ENCODE measurements at regions not wholly inside any gene's neighbourhood (a gene's known extent, or its start where the extent isn't known, plus 50 kb on each side); places are given as distances from the start of the nearest gene placed in this dataset.

DNA sequence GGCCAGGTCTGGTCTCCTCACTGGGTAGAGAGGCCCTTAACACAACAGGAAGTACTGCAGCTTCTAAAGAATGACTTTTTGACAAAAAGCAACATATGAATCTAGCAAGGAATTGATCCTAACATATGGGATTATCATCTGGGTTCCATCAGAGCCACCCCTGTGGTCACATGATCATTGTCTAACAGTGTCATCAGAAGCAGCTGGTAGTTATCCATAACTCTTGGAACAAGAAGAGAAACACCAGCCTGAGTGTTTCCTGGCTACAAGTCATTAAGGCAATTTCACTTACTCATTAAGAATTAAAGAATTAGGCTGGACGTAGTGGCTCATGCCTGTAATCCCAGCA, 219.3 kb upstream of the ARID1B start:
- H3K27ac ChIP-seq (ENCODE audit: low read depth, low read length) = no peak overlapping the region
- 85 to 94% (median 92%) methylated on average over 1 of the region's 1 CpG for WGBS, 3 donors

DNA sequence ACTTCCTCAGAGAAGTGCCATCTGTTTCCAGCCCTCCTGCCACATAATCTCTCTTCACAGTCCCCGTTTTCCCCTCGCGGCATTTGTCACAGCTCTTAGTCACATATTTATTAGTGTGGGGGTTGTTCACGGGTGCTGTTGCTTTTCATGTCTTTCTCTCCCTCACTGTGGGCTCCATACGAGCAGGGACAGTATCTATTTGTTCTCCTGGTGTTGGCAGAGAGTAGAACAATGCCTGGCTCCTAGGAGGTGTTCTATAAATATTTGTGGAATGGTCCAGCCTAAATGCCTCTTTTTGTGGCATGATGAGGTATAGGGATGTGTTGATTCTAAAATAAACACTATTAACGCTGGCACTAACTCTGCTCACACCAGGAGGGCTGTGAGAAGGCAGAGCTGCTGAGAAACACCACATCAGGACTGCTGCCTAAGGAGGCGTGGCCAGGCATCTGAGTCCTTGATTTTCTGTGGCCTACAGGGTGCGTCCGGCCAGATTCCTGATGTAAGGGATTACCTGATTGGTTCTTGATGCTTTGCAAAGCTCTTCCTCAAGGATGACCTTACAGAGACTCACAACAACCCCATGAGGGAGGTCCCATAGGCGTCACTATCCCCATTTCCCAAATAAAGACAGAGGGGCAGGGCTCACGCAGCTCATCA, 219.8 kb upstream of the ARID1B start:
- WGBS, 3 donors = 35 to 45% (median 43%) methylated on average over 11 of the region's 11 CpGs
- H3K27ac ChIP-seq (ENCODE audit: low read depth, low read length) = no peak overlapping the region

DNA sequence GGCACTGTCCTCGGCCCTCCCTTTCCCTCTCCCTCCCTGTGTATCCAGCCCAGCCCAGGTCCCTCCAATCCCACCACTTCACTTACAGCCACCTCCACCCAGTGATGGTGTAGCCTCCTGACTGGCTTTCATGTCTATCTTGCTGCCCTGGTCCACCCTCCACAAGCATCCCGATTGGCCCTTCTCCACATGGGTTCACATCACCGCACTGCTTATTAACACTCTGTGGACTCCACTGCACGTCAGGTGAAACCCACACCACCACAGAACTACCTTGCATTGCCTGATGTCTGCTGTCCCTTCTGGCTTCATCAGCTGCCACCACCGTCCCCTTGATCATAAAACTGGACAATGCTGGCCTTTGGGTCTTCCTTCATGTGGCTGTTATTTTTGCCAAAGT, 220.4 kb upstream of the ARID1B start:
- 70 to 76% (median 76%) methylated on average over 4 to 5 of the region's 5 CpGs for WGBS, 3 donors
- H3K27ac ChIP-seq (ENCODE audit: low read depth, low read length) = no peak overlapping the region

DNA sequence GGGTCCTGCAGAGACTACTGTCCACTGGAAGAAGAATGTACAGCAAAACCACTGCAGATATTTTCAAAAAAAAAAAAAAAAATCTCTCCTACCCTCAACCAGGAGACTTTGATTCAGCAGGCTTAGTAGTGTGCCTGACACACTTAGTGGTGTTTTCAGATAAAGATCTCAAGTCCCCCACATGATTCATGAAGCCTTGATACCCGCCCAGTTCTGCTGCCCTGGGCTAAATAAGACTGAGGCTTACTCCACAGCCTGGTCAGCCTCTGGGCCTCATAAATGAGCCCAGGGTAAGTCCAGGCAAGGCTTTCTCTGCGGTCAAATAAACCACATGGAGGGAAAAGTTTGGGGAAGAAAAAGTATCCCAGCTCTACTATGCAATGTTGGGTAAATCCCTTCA, 222.1 kb upstream of the ARID1B start:
- 84 to 90% (median 85%) methylated on average over 2 of the region's 2 CpGs for WGBS, 3 donors

DNA sequence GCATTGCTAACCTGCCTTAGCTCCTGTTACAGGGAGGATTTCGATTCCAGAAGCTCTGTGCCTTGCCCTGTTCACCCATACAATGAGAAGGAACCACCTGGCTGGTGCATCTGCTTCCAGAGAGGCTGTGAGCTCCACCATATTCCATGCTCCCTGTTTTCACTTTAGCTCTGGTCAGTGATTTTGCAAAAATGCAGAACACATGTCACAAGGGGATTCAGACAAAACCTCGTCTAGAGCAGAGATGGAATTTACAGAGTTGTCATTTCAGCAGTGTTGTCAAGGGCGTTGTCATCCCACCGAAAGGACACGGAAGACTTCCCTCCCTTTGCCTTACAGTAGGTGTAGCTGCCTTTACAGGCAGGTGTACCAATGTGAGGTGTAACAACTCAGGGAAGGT, 223.0 kb upstream of the ARID1B start:
- no peak overlapping the region for H3K27ac ChIP-seq (ENCODE audit: low read depth, low read length)
- WGBS, 3 donors = 58 to 64% (median 62%) methylated on average over 5 of the region's 5 CpGs

More for the DNA sequence above, 222.1 kb upstream of the ARID1B start:
- H3K27ac ChIP-seq (ENCODE audit: low read depth, low read length) = no peak overlapping the region

DNA sequence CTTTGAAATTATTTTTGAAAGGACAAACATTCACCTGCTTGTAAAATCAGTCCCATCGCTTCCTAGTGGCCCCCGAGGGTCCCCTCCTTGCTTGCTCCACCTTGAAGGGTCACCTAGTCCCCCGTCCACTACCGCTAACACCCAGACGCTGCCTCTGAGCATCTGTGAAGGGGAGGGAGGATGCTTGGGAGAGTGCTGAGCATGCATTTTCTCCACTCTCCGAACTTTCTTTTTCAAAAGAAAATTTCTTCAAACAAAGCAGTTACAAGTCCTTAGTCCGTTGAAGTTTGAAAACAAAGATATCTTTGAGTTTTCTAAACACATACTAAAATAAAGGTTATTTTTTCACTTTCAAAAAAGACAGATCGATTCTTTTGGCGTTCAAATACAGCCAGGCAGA, 224.3 kb upstream of the ARID1B start:
- no peak overlapping the region for H3K27ac ChIP-seq (ENCODE audit: low read depth, low read length)
- 84 to 86% (median 85%) methylated on average over 9 of the region's 9 CpGs for WGBS, 3 donors

DNA sequence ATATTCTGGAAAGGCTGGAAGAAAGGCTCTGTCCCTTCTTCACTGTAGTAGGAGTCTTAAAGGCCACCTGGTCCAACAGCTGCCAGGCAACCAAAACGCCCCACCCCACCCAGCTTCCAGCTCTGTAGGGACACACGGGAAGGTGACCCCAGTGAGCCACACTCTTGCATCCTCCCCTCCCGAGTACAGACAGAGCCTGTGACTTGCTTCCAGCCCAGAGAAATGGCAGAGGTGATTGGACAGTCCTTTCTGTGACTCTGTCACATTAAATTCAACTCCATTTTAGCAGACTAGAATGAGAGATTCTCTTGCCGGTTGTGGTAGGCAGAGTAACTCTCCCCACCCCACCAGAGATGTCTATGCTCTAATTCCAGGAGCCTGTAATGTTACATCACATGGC, 226.2 kb upstream of the ARID1B start:
- no peak overlapping the region for H3K27ac ChIP-seq (ENCODE audit: low read depth, low read length)
- WGBS, 3 donors = 84 to 87% (median 87%) methylated on average over 4 of the region's 4 CpGs

DNA sequence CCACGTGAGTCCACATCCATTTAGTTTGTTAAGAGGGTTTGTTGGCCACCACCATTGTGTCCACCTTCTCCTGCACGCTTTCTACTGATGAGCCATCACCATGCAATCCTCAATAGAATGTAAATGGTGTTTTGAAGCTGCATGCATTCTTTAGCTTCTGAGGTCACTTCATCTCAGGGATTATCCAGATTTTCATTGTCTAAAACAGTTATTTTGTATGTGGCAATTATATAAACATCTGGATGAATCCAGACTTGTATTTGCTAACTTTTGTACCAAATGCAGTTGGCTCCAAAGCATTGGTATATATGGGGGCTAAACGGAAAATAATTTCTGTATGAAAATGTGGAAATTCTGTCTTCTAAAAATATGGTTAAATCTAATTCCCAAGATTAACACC, 231.2 kb upstream of the ARID1B start:
- H3K27ac ChIP-seq (ENCODE audit: low read depth, low read length) = no peak overlapping the region
- WGBS, 3 donors = 75 to 90% (median 82%) methylated on average over 3 of the region's 3 CpGs

DNA sequence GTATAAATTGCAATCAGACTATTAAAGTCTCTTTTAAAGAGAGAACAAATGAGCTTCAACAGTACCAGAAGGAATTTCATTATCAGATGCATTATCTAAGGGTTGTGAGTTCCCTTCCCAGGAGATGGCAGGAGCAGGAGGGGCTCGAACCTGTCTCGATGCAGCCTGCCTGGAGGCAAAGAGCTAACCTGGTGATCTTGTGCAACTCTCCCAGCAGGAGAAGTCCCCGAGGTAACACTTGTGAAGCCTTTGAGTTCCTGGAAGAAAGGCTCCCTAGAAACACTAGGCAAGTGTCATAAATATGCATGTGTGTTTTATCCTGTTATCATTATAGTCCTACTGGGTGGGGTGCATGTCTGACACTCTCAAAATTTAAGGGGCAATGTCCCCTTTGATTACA, 232.2 kb upstream of the ARID1B start:
- WGBS, 3 donors = 34 to 59% (median 59%) methylated on average over 3 of the region's 3 CpGs
- no peak overlapping the region for H3K27ac ChIP-seq (ENCODE audit: low read depth, low read length)

DNA sequence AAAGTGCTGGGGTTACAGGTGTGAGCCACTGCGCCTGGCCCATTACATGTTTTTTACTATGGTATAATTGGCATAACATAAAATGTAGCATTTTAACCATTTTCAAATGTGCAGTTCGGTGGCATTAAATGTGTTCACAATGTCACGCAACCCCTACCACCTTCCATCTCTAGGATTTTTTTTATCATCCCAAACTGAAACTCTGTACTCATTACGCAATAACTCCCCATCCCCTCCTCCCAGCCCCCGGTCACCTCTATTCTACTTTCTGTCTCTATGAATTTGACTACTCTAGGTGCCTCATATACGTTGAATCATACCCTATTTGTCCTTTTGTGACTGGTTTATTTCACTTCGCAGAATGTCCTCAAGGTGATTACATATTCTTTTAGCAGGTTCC, 233.1 kb upstream of the ARID1B start:
- H3K27ac ChIP-seq (ENCODE audit: low read depth, low read length) = no peak overlapping the region

DNA sequence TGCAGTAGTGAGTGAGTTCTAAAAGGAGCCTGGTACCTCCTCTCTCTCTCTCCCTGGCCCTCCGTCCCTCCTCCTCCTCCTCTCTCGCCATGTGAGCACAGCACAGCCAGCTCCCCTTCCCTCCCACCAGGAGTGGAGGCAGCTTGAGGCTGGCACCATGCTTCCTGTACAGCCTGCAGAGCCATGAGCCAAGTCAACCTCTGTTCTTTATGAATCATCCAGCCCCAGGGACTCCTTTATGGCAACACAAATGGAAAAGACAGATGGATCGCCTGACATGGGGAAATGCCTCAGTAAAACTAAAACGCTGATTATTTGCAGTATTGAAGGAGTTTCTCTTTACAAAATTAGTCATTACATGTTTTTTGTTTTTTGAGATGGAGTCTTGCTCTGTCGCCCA, 233.7 kb upstream of the ARID1B start:
- 67 to 79% (median 77%) methylated on average over 5 of the region's 5 CpGs for WGBS, 3 donors
- no peak overlapping the region for H3K27ac ChIP-seq (ENCODE audit: low read depth, low read length)

More for the DNA sequence above, 233.1 kb upstream of the ARID1B start:
- 87 to 95% (median 92%) methylated on average over 7 of the region's 7 CpGs for WGBS, 3 donors

DNA sequence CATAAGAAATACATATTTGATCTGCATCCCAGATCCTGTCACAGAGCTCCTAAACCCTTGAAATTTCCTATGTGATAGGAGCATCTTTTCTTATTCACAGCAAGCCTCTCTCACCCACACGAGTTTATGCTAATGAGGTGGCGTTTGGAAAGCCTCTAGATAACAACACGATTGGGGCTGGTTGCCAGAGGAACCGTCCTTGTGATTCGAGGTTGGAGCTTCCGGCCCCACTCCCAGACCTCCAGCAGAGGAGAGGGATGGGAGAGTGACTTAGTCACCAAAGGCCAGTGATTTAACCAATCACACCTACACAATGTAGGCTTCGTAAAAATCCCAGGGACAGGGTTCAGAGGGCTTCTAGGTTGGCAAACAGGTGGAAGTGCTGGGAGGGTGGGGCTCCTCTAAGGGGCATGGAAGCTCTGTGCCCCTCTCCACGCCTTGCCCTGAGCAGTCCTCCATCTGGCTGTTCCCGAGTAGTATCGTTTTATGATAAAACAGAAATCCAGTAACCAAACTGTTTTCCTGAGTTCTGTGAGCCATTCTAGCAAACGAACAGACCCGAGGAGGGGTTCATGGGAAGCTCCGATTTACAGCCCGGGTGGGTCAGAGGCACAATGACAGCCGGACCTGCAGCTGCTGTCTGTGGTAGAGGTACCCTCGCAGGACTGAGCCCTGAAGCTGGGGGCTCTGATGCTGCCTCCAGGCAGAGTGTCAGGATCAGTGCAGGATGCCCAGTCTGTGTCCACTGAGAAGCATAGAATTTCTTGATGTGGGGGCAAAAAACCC, 238.1 kb upstream of the ARID1B start:
- 51 to 76% (median 72%) methylated on average over 16 of the region's 16 CpGs for WGBS, 3 donors
- H3K27ac ChIP-seq (ENCODE audit: low read depth, low read length) = no peak overlapping the region

DNA sequence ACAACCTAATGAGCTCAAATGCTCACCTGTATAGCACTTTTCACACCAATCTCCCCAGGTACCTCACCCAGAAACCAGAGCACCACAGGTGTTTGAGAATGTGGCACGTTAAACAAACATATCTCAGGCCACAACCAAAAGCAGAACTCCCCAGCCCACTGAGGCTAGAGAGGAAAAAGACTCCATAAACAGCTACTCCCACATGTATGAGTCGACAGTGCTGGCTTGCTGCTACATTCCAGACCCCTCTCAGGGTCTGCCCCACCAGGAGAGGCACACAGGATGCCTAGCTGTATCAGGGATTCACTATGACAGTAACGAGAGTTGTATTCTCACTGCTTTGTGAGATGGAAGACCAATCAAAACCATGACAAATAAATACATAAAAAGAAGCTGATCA, 242.6 kb upstream of the ARID1B start:
- no peak overlapping the region for H3K27ac ChIP-seq (ENCODE audit: low read depth, low read length)
- 45 to 52% (median 49%) methylated on average over 3 of the region's 3 CpGs for WGBS, 3 donors

DNA sequence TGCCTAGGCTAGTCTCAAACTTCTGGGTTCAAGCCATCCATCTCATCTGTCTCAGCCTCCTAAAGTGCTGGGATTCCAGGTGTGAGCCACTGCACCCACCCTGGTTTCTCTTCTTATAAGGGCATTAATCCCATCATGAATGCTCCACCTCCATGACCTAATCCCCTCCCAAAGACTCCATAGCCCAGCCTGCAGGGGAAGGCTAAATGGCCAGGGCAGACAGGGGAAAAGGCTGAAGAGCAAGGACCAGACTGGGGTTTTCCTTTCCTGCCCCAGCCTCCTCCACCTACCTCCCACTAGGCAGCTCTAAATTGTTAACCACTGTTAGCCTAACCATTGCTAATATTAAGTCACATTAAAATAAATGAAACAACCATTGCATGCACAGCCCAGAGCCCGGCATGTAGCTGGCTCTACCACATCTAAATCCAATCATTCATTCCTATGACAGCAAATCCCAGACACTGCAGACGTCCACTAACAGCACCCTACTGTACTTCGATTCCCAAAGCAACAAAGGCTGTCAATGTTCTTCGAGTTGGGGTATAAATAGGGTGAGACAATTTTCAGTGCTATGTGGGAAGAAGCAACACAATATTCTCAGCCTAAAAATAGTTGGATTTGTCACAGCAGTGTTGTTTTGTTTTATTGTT, 243.2 kb upstream of the ARID1B start:
- H3K27ac ChIP-seq (ENCODE audit: low read depth, low read length) = no peak overlapping the region
- WGBS, 3 donors = 39 to 85% (median 84%) methylated on average over 4 of the region's 4 CpGs

DNA sequence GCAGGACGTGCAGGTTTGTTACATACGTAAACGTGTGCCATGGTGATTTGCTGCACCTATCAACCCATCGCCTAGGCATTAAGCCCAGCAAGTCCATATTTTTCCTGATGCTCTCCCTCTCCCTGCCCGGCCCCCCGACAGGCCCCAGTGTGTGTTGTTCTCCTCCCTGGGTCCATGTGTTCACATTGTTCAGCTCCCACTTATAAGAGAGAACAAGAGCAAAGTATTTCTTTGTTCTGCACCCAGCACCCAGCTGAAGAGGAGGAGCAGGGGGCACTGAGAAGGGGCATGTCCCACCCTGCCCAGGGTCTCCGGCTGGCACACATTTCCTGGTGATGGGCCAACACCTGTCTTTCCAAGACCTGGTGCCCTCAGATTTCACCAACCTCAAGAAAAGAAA, 251.1 kb upstream of the ARID1B start:
- no peak overlapping the region for H3K27ac ChIP-seq (ENCODE audit: low read depth, low read length)
- WGBS, 3 donors = 77 to 80% (median 77%) methylated on average over 7 of the region's 7 CpGs

DNA sequence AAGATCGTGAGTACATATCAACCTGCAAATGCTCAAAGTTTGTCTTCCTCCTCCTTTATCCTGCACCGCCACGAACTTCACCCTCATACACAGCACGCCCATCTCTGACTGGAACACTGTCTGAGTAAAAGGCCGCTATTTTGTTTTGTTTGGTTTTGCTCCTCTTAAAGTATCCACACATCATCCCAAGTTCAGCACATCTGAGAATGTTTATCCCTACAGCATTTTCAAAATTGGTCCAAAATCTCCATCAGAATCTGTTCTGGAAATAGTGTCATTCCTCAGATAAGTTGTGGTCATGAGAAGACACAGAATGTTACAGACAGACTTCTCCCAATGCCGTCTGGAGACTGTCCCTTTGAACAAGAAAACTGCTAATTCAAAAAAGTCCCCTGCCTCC, 251.6 kb upstream of the ARID1B start:
- WGBS, 3 donors = 81 to 87% (median 84%) methylated on average over 6 of the region's 6 CpGs
- no peak overlapping the region for H3K27ac ChIP-seq (ENCODE audit: low read depth, low read length)

DNA sequence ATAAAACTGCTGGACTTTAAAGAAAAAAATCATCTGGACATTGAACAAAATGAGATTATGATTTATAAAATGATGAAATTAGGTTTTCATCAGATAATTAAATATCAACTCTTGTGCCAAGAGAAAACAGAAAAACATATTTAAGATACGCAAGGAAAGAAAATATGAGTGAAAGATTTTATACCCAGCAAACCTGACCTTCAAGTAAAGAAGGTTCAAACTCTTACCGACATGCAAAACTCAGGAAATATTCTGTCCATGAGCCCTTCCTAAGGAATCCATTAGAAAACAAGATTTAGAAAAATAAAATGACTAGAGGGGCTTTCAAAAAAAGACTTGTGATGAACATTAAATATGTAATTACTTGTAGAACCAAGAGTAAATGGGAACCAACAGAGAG, 257.2 kb upstream of the ARID1B start:
- 66 to 75% (median 72%) methylated on average over 2 of the region's 2 CpGs for WGBS, 3 donors
- H3K27ac ChIP-seq (ENCODE audit: low read depth, low read length) = no peak overlapping the region

DNA sequence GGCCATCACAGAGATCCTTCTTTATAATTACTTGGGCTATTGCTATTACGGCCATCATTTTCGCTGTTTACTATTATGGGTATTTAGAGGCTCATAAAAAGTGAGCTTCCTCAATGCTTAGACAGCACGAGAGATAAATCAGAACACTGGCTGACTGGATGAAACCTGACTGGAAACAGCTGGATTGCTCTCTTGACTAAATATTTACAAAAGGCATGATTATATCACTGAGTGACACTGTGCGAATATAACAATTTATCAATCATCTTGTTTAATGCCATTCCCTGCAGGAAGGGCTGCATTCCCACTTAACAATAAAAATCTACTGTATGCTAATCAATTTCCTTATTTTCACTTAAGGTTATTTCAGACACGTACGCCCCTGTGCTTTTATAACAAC, 260.1 kb upstream of the ARID1B start:
- H3K27ac ChIP-seq (ENCODE audit: low read depth, low read length) = no peak overlapping the region
- WGBS, 3 donors = 63 to 77% (median 70%) methylated on average over 6 of the region's 6 CpGs

DNA sequence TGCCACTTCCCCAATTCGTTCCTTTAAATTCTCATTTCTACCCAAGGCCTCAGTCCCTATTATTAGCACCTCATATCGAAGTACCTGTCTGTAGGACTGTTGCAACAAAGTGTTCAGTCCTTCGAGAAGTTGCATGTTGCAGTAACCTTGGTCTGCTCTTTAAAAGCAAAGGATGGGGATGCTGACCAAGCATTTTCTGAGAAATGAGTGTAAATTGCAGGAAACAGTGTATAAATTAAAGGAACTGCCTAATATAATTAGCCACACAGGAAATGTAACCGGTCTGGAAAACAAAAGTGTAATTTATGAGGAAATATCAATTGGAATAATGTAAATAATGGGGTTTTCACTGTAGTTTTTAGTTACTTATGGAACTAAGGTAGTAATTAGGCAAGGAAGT, 261.9 kb upstream of the ARID1B start:
- 33 to 65% (median 35%) methylated on average over 4 of the region's 4 CpGs for WGBS, 3 donors

DNA sequence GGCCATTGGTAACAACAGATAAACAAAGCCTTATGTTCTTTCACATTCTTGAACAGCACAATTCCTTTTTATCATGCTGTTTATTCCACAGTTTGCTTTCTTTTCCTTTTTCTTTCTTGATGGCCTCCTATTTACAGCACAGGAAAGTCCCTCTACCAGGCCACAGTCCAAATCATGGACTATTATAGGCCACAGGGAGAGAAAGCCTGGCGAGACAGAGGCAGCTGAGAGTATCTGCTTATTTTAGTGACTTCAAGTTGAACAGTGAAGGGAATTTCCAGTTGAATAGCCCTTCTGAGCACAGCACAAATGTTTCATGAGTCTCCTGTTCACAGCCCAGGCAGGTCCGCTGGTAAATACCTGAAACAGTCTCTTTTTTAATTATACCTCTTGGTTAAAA, 263.7 kb upstream of the ARID1B start:
- WGBS, 3 donors = 79 to 97% (median 84%) methylated on average over 2 of the region's 2 CpGs
- H3K27ac ChIP-seq (ENCODE audit: low read depth, low read length) = no peak overlapping the region

More for the DNA sequence above, 261.9 kb upstream of the ARID1B start:
- H3K27ac ChIP-seq (ENCODE audit: low read depth, low read length) = no peak overlapping the region
